Chondrocyte (in vitro differentiated cells): ENCODE measurements at regions not wholly inside any gene's neighbourhood (a gene's known extent, or its start where the extent isn't known, plus 50 kb on each side); places are given as distances from the start of the nearest gene placed in this dataset.

Source experiments
- DNase-seq: peaks from one replicate; pipeline ENCODE4 v3.0.0; 2021; ENCODE audit warnings: mixed read lengths, low spot score
- H3K27ac Mint-ChIP-seq: one replicate; pipeline ENCODE4 v1.8.0; 2021; ENCODE audit warnings: mild to moderate bottlenecking, moderate library complexity, mixed read lengths; ENCODE audit not compliant: unreplicated experiment
- H3K27me3 Mint-ChIP-seq: 2 replicates; pipeline ENCODE4 v1.8.0; 2021; ENCODE audit warnings: low read depth, mixed read lengths
- H3K36me3 Mint-ChIP-seq: 2 replicates; pipeline ENCODE4 v1.8.0; 2021; ENCODE audit warnings: low read depth, mixed read lengths
- H3K4me1 Mint-ChIP-seq: 2 replicates; pipeline ENCODE4 v1.8.0; 2021; ENCODE audit warnings: low read depth, mild to moderate bottlenecking, mixed read lengths
- H3K4me3 Mint-ChIP-seq: one replicate; pipeline ENCODE4 v1.8.0; 2021; ENCODE audit warnings: mild to moderate bottlenecking, moderate library complexity, mixed read lengths; ENCODE audit not compliant: unreplicated experiment
- H3K9me3 Mint-ChIP-seq: 2 replicates; pipeline ENCODE4 v1.8.0; 2021; ENCODE audit warnings: low read depth, mixed read lengths
- CTCF ChIP-seq: fragments of 200-600 bp; sonication (generic); IDR thresholded peaks from 2 replicates; pipeline ENCODE4 v1.5.0; 2021; ENCODE audit warnings: antibody characterized with exemption, mild to moderate bottlenecking, moderate library complexity

DNA sequence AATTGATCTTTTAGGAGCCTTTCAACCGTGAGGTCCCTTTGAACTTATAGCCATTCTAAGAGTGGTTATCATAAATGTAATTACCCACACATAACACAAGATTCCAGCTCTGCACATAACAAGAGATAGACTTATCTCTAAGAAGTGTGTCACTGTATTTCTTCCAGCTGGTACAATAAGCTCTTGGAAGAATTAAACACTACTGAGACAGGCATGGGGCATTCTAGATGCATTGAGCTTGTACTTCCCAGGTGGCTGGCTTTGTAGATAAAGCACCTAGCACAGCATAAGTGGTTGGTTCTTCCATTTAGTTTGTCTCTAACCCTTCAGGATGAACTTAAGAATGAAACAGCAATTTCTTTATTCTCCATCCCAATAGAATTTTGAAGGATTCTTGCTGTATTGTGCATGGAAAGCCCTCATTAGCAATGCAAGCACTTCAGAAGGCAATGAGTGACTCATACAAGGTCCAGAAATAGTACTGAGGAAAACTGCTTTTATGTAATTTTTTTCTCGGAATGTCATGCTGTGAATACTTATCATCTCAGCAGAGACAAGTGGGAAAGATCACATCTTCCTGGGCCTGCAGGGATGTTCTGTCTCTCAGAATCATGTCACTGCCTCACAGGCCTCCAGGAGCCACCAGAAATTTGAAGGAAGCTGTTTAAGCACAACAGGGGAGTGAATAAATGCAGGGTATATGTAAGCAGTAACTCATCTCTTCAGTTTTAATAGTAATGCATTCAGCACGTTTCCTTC lies 91.1 kb upstream of the CD180 start:
- no peak for TF ChIP-seq CTCF
- Mint-ChIP-seq H3K9me3 (no peaks in the 10 kb centered on the region), H3K36me3 (no peaks in the 10 kb centered on the region), H3K4me1 (peaks cover 49% of the 10 kb centered on the region), H3K27me3 (no peaks in the 10 kb centered on the region), H3K4me3 (no peak overlapping the region), H3K27ac (peak overlapping the region; percentile 74)
- no peak for DNase-seq

GRCh38 chr5:67286006-67286405 lies 89.4 kb upstream of the CD180 start:
- Mint-ChIP-seq H3K36me3 (no peaks in the 10 kb centered on the region), H3K4me1 (peaks cover 37% of the 10 kb centered on the region), H3K27me3 (no peaks in the 10 kb centered on the region), H3K9me3 (no peaks in the 10 kb centered on the region), H3K27ac (no peak overlapping the region), H3K4me3 (no peak overlapping the region)
- no peak for TF ChIP-seq CTCF
- DNase-seq = no peak

GRCh38 chr5:67283988-67284487 lies 87.4 kb upstream of the CD180 start:
- Mint-ChIP-seq H3K27me3 (no peaks in the 10 kb centered on the region), H3K27ac (no peak overlapping the region), H3K4me3 (no peak overlapping the region), H3K9me3 (no peaks in the 10 kb centered on the region), H3K4me1 (peaks cover 25% of the 10 kb centered on the region), H3K36me3 (no peaks in the 10 kb centered on the region)
- TF ChIP-seq CTCF = no peak
- no peak for DNase-seq

DNA sequence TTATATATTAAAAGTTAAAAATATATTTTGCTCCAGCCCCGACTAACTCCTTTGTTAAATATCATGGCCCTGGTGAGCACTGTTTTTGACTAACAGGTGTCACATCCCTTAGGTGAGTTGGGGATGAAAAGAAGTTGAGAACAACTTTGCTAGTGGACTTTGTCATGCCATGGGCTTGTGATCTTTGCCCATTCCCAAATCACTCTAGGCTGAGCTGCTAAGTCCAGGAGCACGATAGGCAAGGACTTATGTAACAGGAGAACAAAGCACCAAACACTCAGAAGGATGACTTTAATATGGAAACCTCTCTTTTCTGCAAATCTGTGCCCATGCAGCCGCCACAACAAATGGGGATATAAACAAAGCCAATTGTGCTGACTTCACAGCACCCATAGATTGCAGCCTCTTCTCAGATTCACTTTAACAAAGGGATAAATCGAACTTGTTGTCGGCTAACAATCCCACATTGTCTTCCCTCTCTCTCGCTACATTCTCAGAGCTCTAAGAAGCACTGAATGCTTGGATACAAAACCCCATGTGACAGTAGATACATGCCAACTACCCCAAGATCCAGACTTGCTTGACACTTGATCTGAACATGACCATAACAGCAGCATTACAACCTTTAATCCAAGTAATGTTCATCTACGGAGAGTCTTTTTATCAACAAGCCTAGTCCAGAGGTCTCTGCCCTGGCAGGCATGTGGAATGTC lies 86.8 kb upstream of the CD180 start:
- Mint-ChIP-seq H3K27ac (no peak overlapping the region), H3K27me3 (no peaks in the 10 kb centered on the region), H3K9me3 (peaks cover 4% of the 10 kb centered on the region)

More for the DNA sequence above, 86.8 kb upstream of the CD180 start:
- DNase-seq = no peak
- Mint-ChIP-seq H3K36me3 (peaks cover 4% of the 10 kb centered on the region), H3K4me3 (no peak overlapping the region), H3K4me1 (peaks cover 19% of the 10 kb centered on the region)
- TF ChIP-seq CTCF = no peak
